ENCODE measurements at regions not wholly inside any gene's neighbourhood (a gene's known extent, or its start where the extent isn't known, plus 50 kb on each side); places are given as distances from the start of the nearest gene placed in this dataset.

- Histone ChIP-seq H2AFZ (ENCODE audit: low read length) (no peak overlapping the region), H4K20me1 (ENCODE audit: insufficient read depth, low read length) (no peaks in the 10 kb centered on the region), H3K79me2 (ENCODE audit: low read length) (no peaks in the 10 kb centered on the region), H3K9me2 (replicated peaks; ENCODE audit: insufficient read depth, low read length) (no peaks in the 10 kb centered on the region), H3K27ac (ENCODE audit: low read length) (no peak overlapping the region), H3K9ac (ENCODE audit: low read length) (no peak overlapping the region), H3K27me3 (replicated peaks; ENCODE audit: insufficient read depth, low read length) (no peaks in the 10 kb centered on the region), H3K9me3 (replicated peaks; ENCODE audit: insufficient read depth, low read length) (no peaks in the 10 kb centered on the region), H3K4me1 (ENCODE audit: low read length) (peaks cover 25% of the 10 kb centered on the region), H3K36me3 (replicated peaks; ENCODE audit: insufficient read depth, low read length) (no peaks in the 10 kb centered on the region), H3K4me3 (ENCODE audit: low read length) (no peak overlapping the region), H3K4me2 (ENCODE audit: low read depth, low read length) (no peak overlapping the region), H3F3A (ENCODE audit: insufficient read depth, low read length) (peaks cover 11% of the 10 kb centered on the region)
- TF ChIP-seq EZH2phosphoT487 (IDR thresholded peaks at IDR 0.05; ENCODE audit: low read length) (no peak), EZH2 (optimal IDR thresholded peaks at IDR 0.05; ENCODE audit: low read depth, low read length) (no peak), CTCF (IDR thresholded peaks at IDR 0.05; ENCODE audit: low read length) (no peak)
- no peak for DNase-seq
Observed at GRCh38 chr2:195488567-195488966, 168.5 kb upstream of the SLC39A10 start.

- no peak overlapping the region; the same call in 1 of the 2 replicates for H3K9ac ChIP-seq (ENCODE audit: low read length)
- H3K27me3 ChIP-seq (replicated peaks; ENCODE audit: insufficient read depth, low read length) = no peaks in the 10 kb centered on the region
- DNase-seq = peak; percentile 94
- H3K9me2 ChIP-seq (replicated peaks; ENCODE audit: insufficient read depth, low read length) = no peaks in the 10 kb centered on the region
- H3F3A ChIP-seq (ENCODE audit: insufficient read depth, low read length) = peaks cover 11% of the 10 kb centered on the region
- H3K36me3 ChIP-seq (replicated peaks; ENCODE audit: insufficient read depth, low read length) = no peaks in the 10 kb centered on the region
- H3K4me1 ChIP-seq (ENCODE audit: low read length) = peaks cover 21% of the 10 kb centered on the region
- H2AFZ ChIP-seq (ENCODE audit: low read length) = peak overlapping the region; percentile 21
- H4K20me1 ChIP-seq (ENCODE audit: insufficient read depth, low read length) = no peaks in the 10 kb centered on the region
- no peaks in the 10 kb centered on the region for H3K79me2 ChIP-seq (ENCODE audit: low read length)
- peak overlapping the region; percentile 47 for H3K4me2 ChIP-seq (ENCODE audit: low read depth, low read length)
- no peak overlapping the region for H3K4me3 ChIP-seq (ENCODE audit: low read length)
- no peak for TF ChIP-seq EZH2 (optimal IDR thresholded peaks at IDR 0.05; ENCODE audit: low read depth, low read length)
- TF ChIP-seq CTCF (IDR thresholded peaks at IDR 0.05; ENCODE audit: low read length) = no peak
- TF ChIP-seq EZH2phosphoT487 (IDR thresholded peaks at IDR 0.05; ENCODE audit: low read length) = no peak
- H3K9me3 ChIP-seq (replicated peaks; ENCODE audit: insufficient read depth, low read length) = no peaks in the 10 kb centered on the region
- H3K27ac ChIP-seq (ENCODE audit: low read length) = peak overlapping the region; percentile 51; the same call in 1 of the 2 replicates
Observed at GRCh38 chr2:195486987-195487644, 169.9 kb upstream of the SLC39A10 start.

GRCh38 chr2:195486520-195486919 is 170.5 kb upstream of the SLC39A10 start:
- Histone ChIP-seq H3K27ac (ENCODE audit: low read length) (peak overlapping the region; percentile 51; the same call in 1 of the 2 replicates), H3K9ac (ENCODE audit: low read length) (no peak overlapping the region; the same call in 1 of the 2 replicates), H3K4me3 (ENCODE audit: low read length) (no peak overlapping the region), H3K9me3 (replicated peaks; ENCODE audit: insufficient read depth, low read length) (no peaks in the 10 kb centered on the region), H3K4me2 (ENCODE audit: low read depth, low read length) (peak overlapping the region; percentile 47; the same call in 1 of the 2 replicates), H2AFZ (ENCODE audit: low read length) (no peak overlapping the region), H3K27me3 (replicated peaks; ENCODE audit: insufficient read depth, low read length) (no peaks in the 10 kb centered on the region), H3K4me1 (ENCODE audit: low read length) (peaks cover 21% of the 10 kb centered on the region), H3K36me3 (replicated peaks; ENCODE audit: insufficient read depth, low read length) (no peaks in the 10 kb centered on the region), H3K79me2 (ENCODE audit: low read length) (no peaks in the 10 kb centered on the region), H4K20me1 (ENCODE audit: insufficient read depth, low read length) (no peaks in the 10 kb centered on the region), H3K9me2 (replicated peaks; ENCODE audit: insufficient read depth, low read length) (no peaks in the 10 kb centered on the region), H3F3A (ENCODE audit: insufficient read depth, low read length) (peaks cover 11% of the 10 kb centered on the region)
- no peak for TF ChIP-seq EZH2 (optimal IDR thresholded peaks at IDR 0.05; ENCODE audit: low read depth, low read length)
- no peak for TF ChIP-seq EZH2phosphoT487 (IDR thresholded peaks at IDR 0.05; ENCODE audit: low read length)
- TF ChIP-seq CTCF (IDR thresholded peaks at IDR 0.05; ENCODE audit: low read length) = no peak
- no peak for DNase-seq
